HG02623 (cell line): ENCODE measurements at regions not wholly inside any gene's neighbourhood (a gene's known extent, or its start where the extent isn't known, plus 50 kb on each side); places are given as distances from the start of the nearest gene placed in this dataset.
"Not testable (repeated sequence)": the region's sequence is repeated elsewhere in the genome, so short reads cannot be mapped to it uniquely, and the experiment has no call there.

Source experiments
- ATAC-seq: cut with Tn5 transposase; IDR thresholded peaks from one replicate; pipeline ENCODE4 v1.9.1; 2021; ENCODE audit warnings: moderate library complexity; ENCODE audit not compliant: unreplicated experiment

- ATAC-seq = no peak
Observed at GRCh38 chr18:9008709-9009635, 93.5 kb upstream of the NDUFV2 start.

- no peak for ATAC-seq
Observed at GRCh38 chr18:9009703-9010488, 92.6 kb upstream of the NDUFV2 start.

- ATAC-seq = no peak
Observed at GRCh38 chr18:9011431-9011830, 91.1 kb upstream of the NDUFV2 start.

GRCh38 chr18:9013926-9014373 lies 88.5 kb upstream of the NDUFV2 start:
- no peak for ATAC-seq

GRCh38 chr18:9015689-9016088 lies 86.8 kb upstream of the NDUFV2 start:
- ATAC-seq = no peak

GRCh38 chr18:9016633-9017166 lies 85.8 kb upstream of the NDUFV2 start:
- ATAC-seq = no peak

GRCh38 chr18:9017167-9017904 lies 85.2 kb upstream of the NDUFV2 start:
- ATAC-seq = peak; percentile 85

- ATAC-seq = no peak
Observed at GRCh38 chr18:9017905-9018227, 84.6 kb upstream of the NDUFV2 start.

- no peak for ATAC-seq
Observed at GRCh38 chr18:9019135-9019534, 83.4 kb upstream of the NDUFV2 start.

- ATAC-seq = no peak
Observed at GRCh38 chr18:9020221-9020620, 82.3 kb upstream of the NDUFV2 start.

GRCh38 chr18:9021458-9021857 lies 81.0 kb upstream of the NDUFV2 start:
- ATAC-seq = no peak

GRCh38 chr18:9022397-9023155 lies 79.9 kb upstream of the NDUFV2 start:
- no peak for ATAC-seq

GRCh38 chr18:9024031-9024646 lies 78.4 kb upstream of the NDUFV2 start:
- ATAC-seq = not testable (repeated sequence)

GRCh38 chr18:9025091-9025838 lies 77.2 kb upstream of the NDUFV2 start:
- no peak for ATAC-seq

GRCh38 chr18:9029131-9029530 lies 73.4 kb upstream of the NDUFV2 start:
- ATAC-seq = no peak

- no peak for ATAC-seq
Observed at GRCh38 chr18:9032519-9032918, 70.0 kb upstream of the NDUFV2 start.

GRCh38 chr18:9038277-9038871 lies 64.1 kb upstream of the NDUFV2 start:
- no peak for ATAC-seq

- no peak for ATAC-seq
Observed at GRCh38 chr18:9039441-9040071, 62.9 kb upstream of the NDUFV2 start.
